SJCRH30 (cell line): ENCODE measurements at regions not wholly inside any gene's neighbourhood (a gene's known extent, or its start where the extent isn't known, plus 50 kb on each side); places are given as distances from the start of the nearest gene placed in this dataset.

Experiments
- DNase-seq, 2 experiments: peaks; one replicate each; pipeline ENCODE4 v3.0.0-alpha.2; 2015 to 2020
- H3K27ac ChIP-seq: fragments of 250-450 bp; sonication (Bioruptor Pico); 2 replicates; pipeline ENCODE4 v1.5.1; 2020; ENCODE audit warnings: mild to moderate bottlenecking, moderate library complexity
- H3K27me3 ChIP-seq: fragments of 250-450 bp; sonication (Bioruptor Pico); 2 replicates; pipeline ENCODE4 v1.5.1; 2020; ENCODE audit warnings: mild to moderate bottlenecking, moderate library complexity
- H3K36me3 ChIP-seq: fragments of 250-450 bp; sonication (Bioruptor Pico); 2 replicates; pipeline ENCODE4 v1.5.1; 2020; ENCODE audit warnings: mild to moderate bottlenecking, moderate library complexity
- H3K4me1 ChIP-seq: fragments of 250-450 bp; sonication (Bioruptor Pico); 2 replicates; pipeline ENCODE4 v1.5.1; 2020; ENCODE audit warnings: mild to moderate bottlenecking, moderate library complexity
- H3K4me3 ChIP-seq: fragments of 250-450 bp; sonication (Bioruptor Pico); 2 replicates; pipeline ENCODE4 v1.5.1; 2020; ENCODE audit warnings: mild to moderate bottlenecking, moderate library complexity
- H3K9me3 ChIP-seq: fragments of 250-450 bp; sonication (Bioruptor Pico); replicated peaks from 2 replicates; pipeline ENCODE4 v1.5.1; 2020; ENCODE audit warnings: mild to moderate bottlenecking, moderate library complexity

- Histone ChIP-seq H3K9me3 (no peaks in the 10 kb centered on the region), H3K36me3 (no peaks in the 10 kb centered on the region)
- DNase-seq: no peak
Measured at GRCh38 chr10:123496996-123497660, 169.0 kb upstream of the GPR26 start.

GRCh38 chr10:123500110-123500509 lies 166.0 kb upstream of the GPR26 start:
- Histone ChIP-seq H3K4me3 (no peak overlapping the region), H3K36me3 (no peaks in the 10 kb centered on the region), H3K4me1 (no peaks in the 10 kb centered on the region), H3K27ac (no peak overlapping the region), H3K27me3 (peaks cover 6% of the 10 kb centered on the region; the same call in 1 of the 2 replicates), H3K9me3 (no peaks in the 10 kb centered on the region)
- no peak for DNase-seq

More at GRCh38 chr10:123496996-123497660, 169.0 kb upstream of the GPR26 start:
- Histone ChIP-seq H3K27ac (no peak overlapping the region), H3K4me3 (no peak overlapping the region), H3K27me3 (peaks cover 6% of the 10 kb centered on the region; the same call in 1 of the 2 replicates), H3K4me1 (no peaks in the 10 kb centered on the region)

GRCh38 chr10:123501148-123501547 lies 165.0 kb upstream of the GPR26 start:
- H3K9me3 ChIP-seq: no peaks in the 10 kb centered on the region
- H3K4me1 ChIP-seq: no peaks in the 10 kb centered on the region
- H3K36me3 ChIP-seq: no peaks in the 10 kb centered on the region
- no peak for DNase-seq
- H3K27me3 ChIP-seq: peaks cover 6% of the 10 kb centered on the region; the same call in 1 of the 2 replicates
- no peak overlapping the region for H3K27ac ChIP-seq
- H3K4me3 ChIP-seq: no peak overlapping the region

- H3K27ac ChIP-seq: no peak overlapping the region
- DNase-seq: no peak
Measured at GRCh38 chr10:123502983-123503382, 163.2 kb upstream of the GPR26 start.

GRCh38 chr10:123506455-123506854 lies 159.7 kb upstream of the GPR26 start:
- no peak for DNase-seq
- H3K9me3 ChIP-seq: no peaks in the 10 kb centered on the region
- H3K4me1 ChIP-seq: no peaks in the 10 kb centered on the region
- no peaks in the 10 kb centered on the region for H3K36me3 ChIP-seq
- no peaks in the 10 kb centered on the region for H3K27me3 ChIP-seq
- H3K4me3 ChIP-seq: no peak overlapping the region
- no peak overlapping the region for H3K27ac ChIP-seq

More at GRCh38 chr10:123502983-123503382, 163.2 kb upstream of the GPR26 start:
- Histone ChIP-seq H3K9me3 (no peaks in the 10 kb centered on the region), H3K4me1 (no peaks in the 10 kb centered on the region), H3K27me3 (peaks cover 6% of the 10 kb centered on the region; the same call in 1 of the 2 replicates), H3K4me3 (no peak overlapping the region), H3K36me3 (no peaks in the 10 kb centered on the region)

- H3K27me3 ChIP-seq: no peaks in the 10 kb centered on the region
- DNase-seq: no peak
- H3K27ac ChIP-seq: no peak overlapping the region
- no peaks in the 10 kb centered on the region for H3K36me3 ChIP-seq
- H3K9me3 ChIP-seq: no peaks in the 10 kb centered on the region
- no peaks in the 10 kb centered on the region for H3K4me1 ChIP-seq
- no peak overlapping the region for H3K4me3 ChIP-seq
Measured at GRCh38 chr10:123507298-123507697, 158.9 kb upstream of the GPR26 start.

- Histone ChIP-seq H3K4me1 (no peaks in the 10 kb centered on the region), H3K27ac (no peak overlapping the region), H3K9me3 (no peaks in the 10 kb centered on the region), H3K27me3 (no peaks in the 10 kb centered on the region), H3K4me3 (no peak overlapping the region), H3K36me3 (no peaks in the 10 kb centered on the region)
- no peak for DNase-seq
Measured at GRCh38 chr10:123509338-123509737, 156.8 kb upstream of the GPR26 start.

- Histone ChIP-seq H3K9me3 (no peaks in the 10 kb centered on the region), H3K4me1 (no peaks in the 10 kb centered on the region), H3K36me3 (no peaks in the 10 kb centered on the region), H3K27me3 (no peaks in the 10 kb centered on the region), H3K27ac (no peak overlapping the region), H3K4me3 (no peak overlapping the region)
- DNase-seq: no peak
Measured at GRCh38 chr10:123512901-123513775, 153.0 kb upstream of the GPR26 start.

- no peaks in the 10 kb centered on the region for H3K9me3 ChIP-seq
- H3K27me3 ChIP-seq: no peaks in the 10 kb centered on the region
- no peaks in the 10 kb centered on the region for H3K36me3 ChIP-seq
- no peak overlapping the region for H3K27ac ChIP-seq
- no peak overlapping the region for H3K4me3 ChIP-seq
- no peak for DNase-seq
- H3K4me1 ChIP-seq: no peaks in the 10 kb centered on the region
Measured at GRCh38 chr10:123513870-123514269, 152.3 kb upstream of the GPR26 start.

GRCh38 chr10:123514996-123515395 lies 151.2 kb upstream of the GPR26 start:
- no peak for DNase-seq
- no peaks in the 10 kb centered on the region for H3K36me3 ChIP-seq
- H3K4me3 ChIP-seq: no peak overlapping the region
- H3K27ac ChIP-seq: no peak overlapping the region
- no peaks in the 10 kb centered on the region for H3K9me3 ChIP-seq
- H3K4me1 ChIP-seq: no peaks in the 10 kb centered on the region
- no peaks in the 10 kb centered on the region for H3K27me3 ChIP-seq

- H3K4me1 ChIP-seq: no peaks in the 10 kb centered on the region
- H3K36me3 ChIP-seq: no peaks in the 10 kb centered on the region
- DNase-seq: no peak
- H3K9me3 ChIP-seq: no peaks in the 10 kb centered on the region
- H3K4me3 ChIP-seq: no peak overlapping the region
- no peaks in the 10 kb centered on the region for H3K27me3 ChIP-seq
- no peak overlapping the region for H3K27ac ChIP-seq
Measured at GRCh38 chr10:123515661-123516060, 150.5 kb upstream of the GPR26 start.

- no peak for DNase-seq
- no peaks in the 10 kb centered on the region for H3K4me1 ChIP-seq
- H3K27ac ChIP-seq: no peak overlapping the region
- H3K27me3 ChIP-seq: no peaks in the 10 kb centered on the region
- H3K9me3 ChIP-seq: no peaks in the 10 kb centered on the region
- H3K36me3 ChIP-seq: no peaks in the 10 kb centered on the region
- no peak overlapping the region for H3K4me3 ChIP-seq
Measured at GRCh38 chr10:123516291-123516690, 149.9 kb upstream of the GPR26 start.

GRCh38 chr10:123517426-123517825 lies 148.7 kb upstream of the GPR26 start:
- Histone ChIP-seq H3K27me3 (no peaks in the 10 kb centered on the region), H3K4me3 (no peak overlapping the region), H3K27ac (no peak overlapping the region), H3K9me3 (no peaks in the 10 kb centered on the region), H3K36me3 (no peaks in the 10 kb centered on the region), H3K4me1 (no peaks in the 10 kb centered on the region)
- no peak for DNase-seq

- Histone ChIP-seq H3K27ac (no peak overlapping the region), H3K27me3 (no peaks in the 10 kb centered on the region), H3K9me3 (no peaks in the 10 kb centered on the region), H3K36me3 (no peaks in the 10 kb centered on the region), H3K4me3 (no peak overlapping the region), H3K4me1 (no peaks in the 10 kb centered on the region)
- DNase-seq: no peak
Measured at GRCh38 chr10:123517901-123518300, 148.3 kb upstream of the GPR26 start.

- no peaks in the 10 kb centered on the region for H3K9me3 ChIP-seq
- DNase-seq: no peak
- H3K36me3 ChIP-seq: no peaks in the 10 kb centered on the region
- H3K4me1 ChIP-seq: no peaks in the 10 kb centered on the region
- H3K27ac ChIP-seq: no peak overlapping the region
- H3K4me3 ChIP-seq: no peak overlapping the region
- H3K27me3 ChIP-seq: no peaks in the 10 kb centered on the region
Measured at GRCh38 chr10:123518765-123519164, 147.4 kb upstream of the GPR26 start.
